Transverse colon (tissue), 4 donors: ENCODE measurements at regions not wholly inside any gene's neighbourhood (a gene's known extent, or its start where the extent isn't known, plus 50 kb on each side); places are given as distances from the start of the nearest gene placed in this dataset.

Source experiments
- POLR2A ChIP-seq: fragments of 450-650 bp; IDR thresholded peaks from one replicate; pipeline ENCODE4 v1.6.1; 2016; ENCODE audit warnings: antibody characterized with exemption, mild to moderate bottlenecking, moderate library complexity
- POLR2AphosphoS5 ChIP-seq, 3 donors: sonication (generic); formaldehyde crosslinking; IDR thresholded peaks; one replicate each; pipeline ENCODE4 v1.6.1; 2016; ENCODE audit warnings: antibody characterized with exemption in 3 of 3
- TF ChIP-seq, protein P1 (sequence below), 5 experiments: fragments of 200-600 bp in 3 of 5; fragments of 450-650 bp in 2 of 5; sonication (generic) in 3 of 5; IDR thresholded peaks; 1 replicate in 2 of 5; 2 replicates in 3 of 5; pipeline ENCODE4 v1.5.1; 2016 to 2017; ENCODE audit warnings: antibody characterized with exemption in 5 of 5, inconsistent platforms in 3 of 5, mild to moderate bottlenecking in 2 of 5, moderate library complexity in 1 of 5

DNA sequence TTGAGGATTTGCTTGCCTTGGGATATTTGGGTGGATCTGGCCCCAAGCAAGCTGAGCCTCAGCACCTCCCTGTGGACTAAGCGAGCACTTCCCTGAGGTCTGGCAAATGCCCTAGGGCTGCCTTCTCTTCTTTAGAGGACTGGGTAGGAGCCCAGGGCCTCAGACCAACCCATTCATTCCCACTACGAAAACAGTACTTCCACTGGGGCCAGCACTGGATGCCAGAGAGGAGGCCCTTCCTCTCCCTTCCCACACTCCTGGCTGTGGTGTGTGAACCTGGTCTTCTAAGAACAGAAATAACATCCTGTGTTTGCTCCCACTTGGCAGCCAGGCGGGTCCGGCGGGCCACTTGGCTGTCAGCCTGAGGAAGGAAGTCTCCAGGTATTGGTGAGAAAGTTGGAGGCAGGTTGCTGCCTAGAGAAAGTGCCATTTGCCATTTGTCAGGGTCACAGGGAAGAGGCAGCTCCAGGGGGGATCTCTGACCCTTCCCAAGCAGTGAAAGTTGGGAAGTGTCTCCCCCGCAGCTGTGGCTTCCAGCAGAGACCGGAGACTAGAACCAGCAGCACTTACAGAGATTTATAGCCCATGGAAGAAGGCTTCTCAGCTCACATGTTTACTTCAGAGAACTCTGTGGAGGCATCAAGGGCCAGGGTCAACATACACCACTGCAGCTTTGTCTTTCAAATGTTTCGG, 323.5 kb downstream of the SIPA1L2 start:
- no peak for TF ChIP-seq POLR2A
- TF ChIP-seq, protein P1, sequence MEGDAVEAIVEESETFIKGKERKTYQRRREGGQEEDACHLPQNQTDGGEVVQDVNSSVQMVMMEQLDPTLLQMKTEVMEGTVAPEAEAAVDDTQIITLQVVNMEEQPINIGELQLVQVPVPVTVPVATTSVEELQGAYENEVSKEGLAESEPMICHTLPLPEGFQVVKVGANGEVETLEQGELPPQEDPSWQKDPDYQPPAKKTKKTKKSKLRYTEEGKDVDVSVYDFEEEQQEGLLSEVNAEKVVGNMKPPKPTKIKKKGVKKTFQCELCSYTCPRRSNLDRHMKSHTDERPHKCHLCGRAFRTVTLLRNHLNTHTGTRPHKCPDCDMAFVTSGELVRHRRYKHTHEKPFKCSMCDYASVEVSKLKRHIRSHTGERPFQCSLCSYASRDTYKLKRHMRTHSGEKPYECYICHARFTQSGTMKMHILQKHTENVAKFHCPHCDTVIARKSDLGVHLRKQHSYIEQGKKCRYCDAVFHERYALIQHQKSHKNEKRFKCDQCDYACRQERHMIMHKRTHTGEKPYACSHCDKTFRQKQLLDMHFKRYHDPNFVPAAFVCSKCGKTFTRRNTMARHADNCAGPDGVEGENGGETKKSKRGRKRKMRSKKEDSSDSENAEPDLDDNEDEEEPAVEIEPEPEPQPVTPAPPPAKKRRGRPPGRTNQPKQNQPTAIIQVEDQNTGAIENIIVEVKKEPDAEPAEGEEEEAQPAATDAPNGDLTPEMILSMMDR (IDR thresholded peaks at IDR 0.05): no peak
- TF ChIP-seq POLR2AphosphoS5 (IDR thresholded peaks at IDR 0.05): no peak
